ENCODE measurements at regions not wholly inside any gene's neighbourhood (a gene's known extent, or its start where the extent isn't known, plus 50 kb on each side); places are given as distances from the start of the nearest gene placed in this dataset.

- ChIA-PET POLR2A (no interaction called here), CTCF (no interaction called here)
- Mint-ChIP-seq H3K36me3 (ENCODE audit: low read depth) (no peaks in the 10 kb centered on the region), H3K27me3 (no peaks in the 10 kb centered on the region), H3K4me1 (ENCODE audit: low read depth) (no peaks in the 10 kb centered on the region), H3K9me3 (peaks cover 5% of the 10 kb centered on the region), H3K4me3 (no peak overlapping the region), H3K27ac (no peak overlapping the region)
- no peak for TF ChIP-seq CTCF (IDR thresholded peaks at IDR 0.05)
- intact Hi-C loops (cut with micrococcal nuclease), result no loop called here
- DNase-seq (no peak), ATAC-seq (no peak)
These were observed 338.7 kb upstream of the GRM7 start for GRCh38 chr3:6522191-6522590.

GRCh38 chr3:6523043-6523442 lies 337.9 kb upstream of the GRM7 start:
- no peak for DNase-seq
- H3K36me3 Mint-ChIP-seq (ENCODE audit: low read depth), result no peaks in the 10 kb centered on the region
- H3K9me3 Mint-ChIP-seq, result peaks cover 7% of the 10 kb centered on the region
- intact Hi-C loops (cut with micrococcal nuclease), result no loop called here
- ChIA-PET CTCF (no interaction called here), POLR2A (no interaction called here)
- H3K27me3 Mint-ChIP-seq, result no peaks in the 10 kb centered on the region
- TF ChIP-seq CTCF (IDR thresholded peaks at IDR 0.05), result no peak
- no peak overlapping the region for H3K4me3 Mint-ChIP-seq
- H3K27ac Mint-ChIP-seq, result no peak overlapping the region
- ATAC-seq, result no peak
- H3K4me1 Mint-ChIP-seq (ENCODE audit: low read depth), result no peaks in the 10 kb centered on the region

- peaks cover 8% of the 10 kb centered on the region for H3K9me3 Mint-ChIP-seq
- H3K4me3 Mint-ChIP-seq, result no peak overlapping the region
- H3K27me3 Mint-ChIP-seq, result no peaks in the 10 kb centered on the region
- H3K36me3 Mint-ChIP-seq (ENCODE audit: low read depth), result no peaks in the 10 kb centered on the region
- no peak for DNase-seq
- ChIA-PET CTCF (no interaction called here), POLR2A (interaction anchor here (0.7 kb wide), 1 partner anchor 29 kb away, joined by 3 read pairs; no protein-coding TSS in a partner anchor)
- no peak for ATAC-seq
- no peak overlapping the region for H3K27ac Mint-ChIP-seq
- no peaks in the 10 kb centered on the region for H3K4me1 Mint-ChIP-seq (ENCODE audit: low read depth)
- intact Hi-C loops (cut with micrococcal nuclease), result no loop called here
- no peak for TF ChIP-seq CTCF (IDR thresholded peaks at IDR 0.05)
These were observed 336.4 kb upstream of the GRM7 start for GRCh38 chr3:6524479-6524878.

GRCh38 chr3:6526321-6526720 lies 334.6 kb upstream of the GRM7 start:
- no peak overlapping the region for H3K27ac Mint-ChIP-seq
- CTCF ChIA-PET, result no interaction called here
- H3K4me1 Mint-ChIP-seq (ENCODE audit: low read depth), result no peaks in the 10 kb centered on the region
- TF ChIP-seq CTCF (IDR thresholded peaks at IDR 0.05), result no peak
- no peak overlapping the region for H3K4me3 Mint-ChIP-seq
- intact Hi-C loops (cut with micrococcal nuclease), result no loop called here
- POLR2A ChIA-PET, result no interaction called here
- peaks cover 6% of the 10 kb centered on the region for H3K9me3 Mint-ChIP-seq
- ATAC-seq (no peak), DNase-seq (no peak)
- no peaks in the 10 kb centered on the region for H3K27me3 Mint-ChIP-seq
- H3K36me3 Mint-ChIP-seq (ENCODE audit: low read depth), result no peaks in the 10 kb centered on the region

- CTCF ChIA-PET, result no interaction called here
- no peak for DNase-seq
- TF ChIP-seq CTCF (IDR thresholded peaks at IDR 0.05), result no peak
- H3K4me1 Mint-ChIP-seq (ENCODE audit: low read depth), result no peaks in the 10 kb centered on the region
- H3K27me3 Mint-ChIP-seq, result no peaks in the 10 kb centered on the region
- intact Hi-C loops (cut with micrococcal nuclease), result no loop called here
- POLR2A ChIA-PET, result no interaction called here
- H3K9me3 Mint-ChIP-seq, result peaks cover 6% of the 10 kb centered on the region
- no peak overlapping the region for H3K27ac Mint-ChIP-seq
- ATAC-seq, result no peak
- H3K4me3 Mint-ChIP-seq, result no peak overlapping the region
- no peaks in the 10 kb centered on the region for H3K36me3 Mint-ChIP-seq (ENCODE audit: low read depth)
These were observed 334.1 kb upstream of the GRM7 start for GRCh38 chr3:6526861-6527260.
